OCI-LY3 (cell line): ENCODE measurements at regions not wholly inside any gene's neighbourhood (a gene's known extent, or its start where the extent isn't known, plus 50 kb on each side); places are given as distances from the start of the nearest gene placed in this dataset.

Experiments used
- H2AFZ ChIP-seq: fragments of 200-600, 300-600 bp; shearing (Covaris generic); 2 replicates; pipeline ENCODE4 v1.6.0; 2014; ENCODE audit warnings: antibody characterized with exemption, low read depth, low read length
- H3K27ac ChIP-seq: fragments of 200-600, 300-600 bp; sonication (generic); 2 replicates; pipeline ENCODE4 v1.5.1; 2014; ENCODE audit warnings: mild to moderate bottlenecking, low read length, moderate library complexity, mixed read lengths
- H3K27me3 ChIP-seq: fragments of 200-600, 300-600 bp; sonication (generic); 2 replicates; pipeline ENCODE4 v1.6.1; 2014; ENCODE audit warnings: low read depth, low read length, mixed read lengths
- H3K36me3 ChIP-seq: fragments of 200-600, 300-600 bp; sonication (generic); replicated peaks from 2 replicates; pipeline ENCODE3; 2014; ENCODE audit warnings: low read depth, low read length, mixed read lengths
- H3K4me1 ChIP-seq: fragments of 300-600, 200-600 bp; sonication (generic); 2 replicates; pipeline ENCODE4 v1.6.1; 2014; ENCODE audit warnings: low read length, mixed read lengths
- H3K4me2 ChIP-seq: fragments of 200-600, 300-600 bp; sonication (generic); 2 replicates; pipeline ENCODE4 v1.6.1; 2014; ENCODE audit warnings: low read length, mixed read lengths
- H3K4me3 ChIP-seq: fragments of 300-600, 200-600 bp; sonication (generic); 2 replicates; pipeline ENCODE4 v1.5.1; 2014; ENCODE audit warnings: antibody characterized with exemption, mild to moderate bottlenecking, low read length, moderate library complexity
- H3K79me2 ChIP-seq: fragments of 300-600, 200-600 bp; shearing (Covaris generic); 2 replicates; pipeline ENCODE4 v1.6.1; 2014; ENCODE audit warnings: mild to moderate bottlenecking, low read length, mixed read lengths
- H3K9ac ChIP-seq: fragments of 300-600, 200-600 bp; shearing (Covaris generic); 2 replicates; pipeline ENCODE4 v1.6.0; 2014; ENCODE audit warnings: mild to moderate bottlenecking, low read length, moderate library complexity
- H3K9me3 ChIP-seq: fragments of 200-600, 300-600 bp; shearing (Covaris generic); 2 replicates; pipeline ENCODE4 v1.6.1; 2014; ENCODE audit warnings: low read length, mixed read lengths; ENCODE audit not compliant: insufficient read depth
- H4K20me1 ChIP-seq: fragments of 200-600, 300-600 bp; sonication (generic); 2 replicates; pipeline ENCODE4 v1.6.1; 2016; ENCODE audit warnings: low read length, mixed read lengths; ENCODE audit not compliant: insufficient read depth
- EZH2phosphoT487 ChIP-seq: fragments of 200-600 bp; shearing (Covaris generic); IDR thresholded peaks from 2 replicates; pipeline ENCODE4 v1.6.1; 2018; ENCODE audit warnings: antibody characterized with exemption, mixed run types, low read depth
- TF ChIP-seq, protein P1 (sequence below): fragments of 200-600, 300-600 bp; sonication (generic); IDR thresholded peaks from 2 replicates; pipeline ENCODE4 v1.5.1; 2014; ENCODE audit warnings: antibody characterized with exemption, low read length, low read depth

DNA sequence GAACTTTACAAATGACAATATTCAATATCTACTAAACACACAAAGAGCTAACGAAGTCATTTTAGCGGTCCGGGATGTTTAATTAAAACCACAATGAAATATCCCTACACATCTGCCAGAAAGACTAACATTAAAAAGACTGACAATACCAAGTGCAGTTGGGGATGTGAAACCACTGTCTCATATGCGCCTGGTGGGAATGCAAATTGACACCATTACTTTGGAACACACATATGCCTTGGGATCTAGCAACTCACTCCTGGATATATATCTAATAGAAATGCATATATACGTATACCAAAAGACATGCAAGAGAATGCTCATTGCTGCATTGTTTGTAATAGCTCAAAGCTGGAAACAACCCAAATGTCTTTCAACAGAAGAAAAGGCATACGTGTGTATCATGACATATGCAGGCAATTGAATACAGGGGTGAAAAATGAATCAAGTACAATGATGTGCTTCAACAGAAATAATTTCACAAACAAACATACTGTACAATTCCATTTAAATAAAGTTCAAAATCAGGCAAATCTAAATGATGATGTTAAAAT lies 153.3 kb downstream of the CARTPT start:
- Histone ChIP-seq H3K4me2 (no peak overlapping the region), H3K79me2 (no peaks in the 10 kb centered on the region), H4K20me1 (no peaks in the 10 kb centered on the region), H3K9ac (no peak overlapping the region), H2AFZ (no peak overlapping the region), H3K4me1 (peaks cover 8% of the 10 kb centered on the region), H3K9me3 (no peaks in the 10 kb centered on the region), H3K4me3 (no peak overlapping the region), H3K27ac (no peak overlapping the region), H3K36me3 (no peaks in the 10 kb centered on the region), H3K27me3 (no peaks in the 10 kb centered on the region)
- no peak for TF ChIP-seq EZH2phosphoT487
- TF ChIP-seq, protein P1, sequence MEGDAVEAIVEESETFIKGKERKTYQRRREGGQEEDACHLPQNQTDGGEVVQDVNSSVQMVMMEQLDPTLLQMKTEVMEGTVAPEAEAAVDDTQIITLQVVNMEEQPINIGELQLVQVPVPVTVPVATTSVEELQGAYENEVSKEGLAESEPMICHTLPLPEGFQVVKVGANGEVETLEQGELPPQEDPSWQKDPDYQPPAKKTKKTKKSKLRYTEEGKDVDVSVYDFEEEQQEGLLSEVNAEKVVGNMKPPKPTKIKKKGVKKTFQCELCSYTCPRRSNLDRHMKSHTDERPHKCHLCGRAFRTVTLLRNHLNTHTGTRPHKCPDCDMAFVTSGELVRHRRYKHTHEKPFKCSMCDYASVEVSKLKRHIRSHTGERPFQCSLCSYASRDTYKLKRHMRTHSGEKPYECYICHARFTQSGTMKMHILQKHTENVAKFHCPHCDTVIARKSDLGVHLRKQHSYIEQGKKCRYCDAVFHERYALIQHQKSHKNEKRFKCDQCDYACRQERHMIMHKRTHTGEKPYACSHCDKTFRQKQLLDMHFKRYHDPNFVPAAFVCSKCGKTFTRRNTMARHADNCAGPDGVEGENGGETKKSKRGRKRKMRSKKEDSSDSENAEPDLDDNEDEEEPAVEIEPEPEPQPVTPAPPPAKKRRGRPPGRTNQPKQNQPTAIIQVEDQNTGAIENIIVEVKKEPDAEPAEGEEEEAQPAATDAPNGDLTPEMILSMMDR: no peak

DNA sequence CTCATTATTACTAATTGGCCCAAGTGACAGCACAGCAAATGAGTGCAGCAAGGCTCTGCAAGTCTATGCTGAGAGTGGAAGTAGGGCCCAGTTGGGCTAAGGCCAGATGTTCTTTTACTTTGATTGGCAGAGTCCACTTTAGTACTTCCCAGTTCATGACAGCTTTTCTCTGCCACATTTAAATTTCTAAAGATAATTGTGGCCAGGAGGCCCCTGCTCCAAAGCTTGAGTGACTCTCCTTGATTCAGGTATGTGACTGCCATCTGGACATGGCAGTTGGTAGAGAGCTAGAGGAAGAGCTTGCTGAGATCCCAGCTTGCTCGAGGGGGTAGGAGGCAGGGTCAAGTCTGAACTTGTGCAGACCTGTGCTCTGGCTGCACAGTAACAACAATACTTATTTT lies 154.1 kb downstream of the CARTPT start:
- Histone ChIP-seq H3K4me3 (no peak overlapping the region), H3K9ac (no peak overlapping the region), H3K79me2 (no peaks in the 10 kb centered on the region), H3K4me1 (peaks cover 15% of the 10 kb centered on the region), H3K27ac (no peak overlapping the region), H4K20me1 (no peaks in the 10 kb centered on the region), H3K9me3 (no peaks in the 10 kb centered on the region), H3K36me3 (no peaks in the 10 kb centered on the region), H3K27me3 (no peaks in the 10 kb centered on the region), H3K4me2 (no peak overlapping the region), H2AFZ (no peak overlapping the region)
- TF ChIP-seq EZH2phosphoT487: no peak
- TF ChIP-seq, protein P1: no peak

DNA sequence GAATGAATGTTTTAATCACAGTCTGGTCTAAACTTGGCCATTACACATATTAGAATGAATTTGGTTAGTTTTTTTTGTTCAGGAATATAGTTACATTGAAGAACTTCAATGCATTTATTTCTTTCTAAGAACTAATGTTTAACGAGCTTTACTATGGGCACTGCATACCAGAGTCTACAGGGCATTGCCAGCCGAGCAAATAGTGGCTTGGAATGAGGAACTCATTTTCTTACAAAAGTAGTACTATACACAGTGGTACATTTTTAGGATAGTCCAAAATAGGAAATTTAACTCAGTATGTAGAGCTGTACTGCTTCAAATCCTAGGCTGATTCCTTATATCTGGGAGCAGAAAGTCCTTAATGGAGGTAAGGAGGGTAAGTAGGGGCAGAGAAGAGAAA lies 155.4 kb downstream of the CARTPT start:
- H3K36me3 ChIP-seq: no peaks in the 10 kb centered on the region
- no peaks in the 10 kb centered on the region for H4K20me1 ChIP-seq
- H3K27me3 ChIP-seq: no peaks in the 10 kb centered on the region
- TF ChIP-seq, protein P1: no peak
- TF ChIP-seq EZH2phosphoT487: no peak
- peaks cover 15% of the 10 kb centered on the region for H3K4me1 ChIP-seq
- no peaks in the 10 kb centered on the region for H3K79me2 ChIP-seq
- H3K9me3 ChIP-seq: no peaks in the 10 kb centered on the region
- no peak overlapping the region for H3K4me2 ChIP-seq
- no peak overlapping the region for H3K9ac ChIP-seq
- H2AFZ ChIP-seq: no peak overlapping the region
- H3K4me3 ChIP-seq: no peak overlapping the region
- H3K27ac ChIP-seq: no peak overlapping the region

DNA sequence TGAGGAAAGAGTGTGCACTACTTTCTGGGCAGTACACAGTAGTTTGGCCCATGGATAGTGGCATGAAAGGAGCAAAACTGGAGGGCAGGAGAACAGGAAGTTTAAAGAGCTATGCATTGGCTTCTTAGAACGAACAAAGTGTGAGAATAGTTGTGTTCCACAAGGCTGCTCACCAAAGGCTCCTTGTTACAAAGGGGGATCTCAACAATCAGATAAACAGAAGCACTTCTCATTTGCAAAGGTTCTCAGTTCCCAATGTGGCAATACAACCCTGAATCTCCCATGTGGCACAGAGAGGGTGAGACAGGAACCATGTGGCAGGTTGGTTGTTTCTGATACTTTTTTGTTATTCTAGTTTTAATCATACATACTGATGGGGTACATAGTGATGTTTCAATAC lies 158.4 kb downstream of the CARTPT start:
- H3K4me1 ChIP-seq: peaks cover 15% of the 10 kb centered on the region
- no peaks in the 10 kb centered on the region for H4K20me1 ChIP-seq
- TF ChIP-seq EZH2phosphoT487: no peak
- TF ChIP-seq, protein P1: no peak
- H3K4me3 ChIP-seq: no peak overlapping the region
- H3K27me3 ChIP-seq: no peaks in the 10 kb centered on the region
- H2AFZ ChIP-seq: peak overlapping the region; percentile 67
- H3K36me3 ChIP-seq: no peaks in the 10 kb centered on the region
- no peaks in the 10 kb centered on the region for H3K79me2 ChIP-seq
- no peak overlapping the region for H3K9ac ChIP-seq
- H3K4me2 ChIP-seq: no peak overlapping the region
- no peaks in the 10 kb centered on the region for H3K9me3 ChIP-seq
- H3K27ac ChIP-seq: no peak overlapping the region
